ENCODE measurements at regions not wholly inside any gene's neighbourhood (a gene's known extent, or its start where the extent isn't known, plus 50 kb on each side); places are given as distances from the start of the nearest gene placed in this dataset.

GRCh38 chr13:99087098-99087953 lies 109.5 kb upstream of the DOCK9 start (continued):
- TF ChIP-seq ZNF891 (CRISPR knock-in tag; IDR thresholded peaks at IDR 0.05) (peak; percentile 26; the same call in 1 of the 2 replicates), DPF2 (CRISPR knock-in tag; IDR thresholded peaks at IDR 0.05; ENCODE audit: borderline replicate concordance, low read depth) (no peak), ZNF605 (CRISPR knock-in tag; IDR thresholded peaks at IDR 0.05) (peak; percentile 53; the same call in 1 of the 2 replicates), ERF (CRISPR knock-in tag; IDR thresholded peaks at IDR 0.05) (0 out of 2 replicates have a peak, but pooled peaks have one; percentile 30), ZNF138 (CRISPR knock-in tag; IDR thresholded peaks at IDR 0.05; ENCODE audit: low read depth) (0 out of 2 replicates have a peak, but pooled peaks have one; percentile 28), ATF2 (CRISPR knock-in tag; IDR thresholded peaks at IDR 0.05) (0 out of 2 replicates have a peak, but pooled peaks have one; percentile 15), SALL2 (CRISPR knock-in tag; IDR thresholded peaks at IDR 0.05) (peak; percentile 70; the same call in 1 of the 2 replicates), ZNF501 (CRISPR knock-in tag; IDR thresholded peaks at IDR 0.05) (peak; percentile 71), EHMT2 (IDR thresholded peaks at IDR 0.05; ENCODE audit: borderline replicate concordance, low read depth, low read length) (no peak), SOX5 (CRISPR knock-in tag; IDR thresholded peaks at IDR 0.05; ENCODE audit: borderline replicate concordance) (no peak), ZNF274 (CRISPR knock-in tag; IDR thresholded peaks at IDR 0.05) (peak; percentile 51; the same call in 1 of the 2 replicates), DZIP1 (CRISPR knock-in tag; IDR thresholded peaks at IDR 0.05) (0 out of 2 replicates have a peak, but pooled peaks have one; percentile 15), ZNF160 (CRISPR knock-in tag; IDR thresholded peaks at IDR 0.05) (0 out of 2 replicates have a peak, but pooled peaks have one; percentile 38), WIZ (CRISPR knock-in tag; IDR thresholded peaks at IDR 0.05) (0 out of 2 replicates have a peak, but pooled peaks have one; percentile 55), KDM5B (CRISPR knock-in tag; IDR thresholded peaks at IDR 0.05; ENCODE audit: borderline replicate concordance) (peak; percentile 67), EZH2 (conservative IDR thresholded peaks at IDR 0.05; ENCODE audit: low read depth, low read length) (peak; percentile 97), NR2F2 (IDR thresholded peaks at IDR 0.05; ENCODE audit: borderline replicate concordance, low read depth) (no peak), GABPB1 (CRISPR knock-in tag; IDR thresholded peaks at IDR 0.05) (peak; percentile 73; the same call in 1 of the 2 replicates), HOXA7 (CRISPR knock-in tag; IDR thresholded peaks at IDR 0.05) (no peak), ZNF552 (CRISPR knock-in tag; IDR thresholded peaks at IDR 0.05; ENCODE audit: borderline replicate concordance) (0 out of 2 replicates have a peak, but pooled peaks have one; percentile 30), ZNF121 (CRISPR knock-in tag; IDR thresholded peaks at IDR 0.05) (0 out of 2 replicates have a peak, but pooled peaks have one; percentile 36), NFYB (CRISPR knock-in tag; IDR thresholded peaks at IDR 0.05) (peak; percentile 73), SAP130 (CRISPR knock-in tag; IDR thresholded peaks at IDR 0.05; ENCODE audit: low read depth) (0 out of 2 replicates have a peak, but pooled peaks have one; percentile 14), PCBP1 (IDR thresholded peaks at IDR 0.05; ENCODE audit: borderline replicate concordance, low read depth, low read length) (no peak)
- TF ChIP-seq, protein P1, sequence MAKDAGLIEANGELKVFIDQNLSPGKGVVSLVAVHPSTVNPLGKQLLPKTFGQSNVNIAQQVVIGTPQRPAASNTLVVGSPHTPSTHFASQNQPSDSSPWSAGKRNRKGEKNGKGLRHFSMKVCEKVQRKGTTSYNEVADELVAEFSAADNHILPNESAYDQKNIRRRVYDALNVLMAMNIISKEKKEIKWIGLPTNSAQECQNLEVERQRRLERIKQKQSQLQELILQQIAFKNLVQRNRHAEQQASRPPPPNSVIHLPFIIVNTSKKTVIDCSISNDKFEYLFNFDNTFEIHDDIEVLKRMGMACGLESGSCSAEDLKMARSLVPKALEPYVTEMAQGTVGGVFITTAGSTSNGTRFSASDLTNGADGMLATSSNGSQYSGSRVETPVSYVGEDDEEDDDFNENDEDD (CRISPR knock-in tag; IDR thresholded peaks at IDR 0.05; ENCODE audit: borderline replicate concordance) = peak; percentile 78; the same call in 1 of the 2 replicates

Data from HepG2 (cell line).